H9 (cell line): ENCODE measurements at regions not wholly inside any gene's neighbourhood (a gene's known extent, or its start where the extent isn't known, plus 50 kb on each side); places are given as distances from the start of the nearest gene placed in this dataset.

Source experiments
- DNase-seq: peaks from one replicate; pipeline ENCODE4 v3.0.0-alpha.2; 2017
- H2AFZ ChIP-seq: one replicate; pipeline ENCODE4 v1.6.1; 2013; ENCODE audit warnings: mild to moderate bottlenecking, low read length, control low read depth, moderate library complexity
- H2AK5ac ChIP-seq: 2 replicates; pipeline ENCODE4 v1.6.1; 2013; ENCODE audit warnings: low read length, control low read depth, mixed read lengths; ENCODE audit not compliant: insufficient read length
- H2BK120ac ChIP-seq: one replicate; pipeline ENCODE4 v1.6.1; 2013; ENCODE audit warnings: low read depth, mild to moderate bottlenecking, low read length, control low read depth, inconsistent platforms; ENCODE audit not compliant: poor library complexity, severe bottlenecking
- H2BK12ac ChIP-seq: 2 replicates; pipeline ENCODE4 v1.6.1; 2013; ENCODE audit warnings: low read length, control low read depth, mixed read lengths, low read depth; ENCODE audit not compliant: insufficient read length
- H2BK15ac ChIP-seq: 2 replicates; pipeline ENCODE4 v1.6.1; 2013; ENCODE audit warnings: low read depth, low read length, control low read depth
- H2BK20ac ChIP-seq: one replicate; pipeline ENCODE4 v1.6.1; 2013; ENCODE audit warnings: low read depth, mild to moderate bottlenecking, low read length, control low read depth, inconsistent platforms; ENCODE audit not compliant: poor library complexity, severe bottlenecking
- H2BK5ac ChIP-seq: 2 replicates; pipeline ENCODE4 v1.6.1; 2013; ENCODE audit warnings: low read length, control low read depth, mixed read lengths; ENCODE audit not compliant: insufficient read length
- H3K14ac ChIP-seq: 2 replicates; pipeline ENCODE4 v1.6.1; 2013; ENCODE audit warnings: low read length, control low read depth; ENCODE audit not compliant: insufficient read depth
- H3K18ac ChIP-seq: 2 replicates; pipeline ENCODE4 v1.6.1; 2013; ENCODE audit warnings: low read depth, mild to moderate bottlenecking, mixed read lengths, low read length, control low read depth; ENCODE audit not compliant: insufficient read length
- H3K23ac ChIP-seq: 2 replicates; pipeline ENCODE4 v1.6.1; 2013; ENCODE audit warnings: low read length, control low read depth, mixed read lengths, low read depth; ENCODE audit not compliant: insufficient read length
- H3K23me2 ChIP-seq: 2 replicates; pipeline ENCODE4 v1.6.1; 2013; ENCODE audit warnings: low read depth, mild to moderate bottlenecking, mixed read lengths, low read length, control low read depth; ENCODE audit not compliant: insufficient read length, poor library complexity, severe bottlenecking
- H3K27ac ChIP-seq: 2 replicates; pipeline ENCODE4 v1.5.1; 2013; ENCODE audit warnings: low read length, control low read depth, mixed read lengths, low read depth; ENCODE audit not compliant: insufficient read length
- H3K27me3 ChIP-seq: 2 replicates; pipeline ENCODE4 v1.6.1; 2013; ENCODE audit warnings: low read length, control low read depth, inconsistent platforms; ENCODE audit not compliant: insufficient read depth
- H3K4ac ChIP-seq: 2 replicates; pipeline ENCODE4 v1.6.1; 2013; ENCODE audit warnings: low read depth, mild to moderate bottlenecking, control low read depth, inconsistent platforms, low read length, moderate library complexity
- H3K4me1 ChIP-seq: 2 replicates; pipeline ENCODE4 v1.6.1; 2013; ENCODE audit warnings: low read length, control low read depth, inconsistent platforms; ENCODE audit not compliant: insufficient read depth
- H3K4me2 ChIP-seq: 2 replicates; pipeline ENCODE4 v1.6.1; 2013; ENCODE audit warnings: low read length, control low read depth, mixed read lengths; ENCODE audit not compliant: insufficient read length, insufficient read depth
- H3K56ac ChIP-seq: 2 replicates; pipeline ENCODE4 v1.6.1; 2013; ENCODE audit warnings: low read depth, mild to moderate bottlenecking, mixed read lengths, low read length, control low read depth; ENCODE audit not compliant: insufficient read length
- H3K79me1 ChIP-seq: 2 replicates; pipeline ENCODE4 v1.6.1; 2013; ENCODE audit warnings: low read depth, mild to moderate bottlenecking, moderate library complexity, low read length, control low read depth, inconsistent platforms; ENCODE audit not compliant: insufficient read depth, poor library complexity, severe bottlenecking
- H3K79me2 ChIP-seq: 2 replicates; pipeline ENCODE4 v1.6.1; 2013; ENCODE audit warnings: low read length, control low read depth, inconsistent platforms; ENCODE audit not compliant: insufficient read depth
- H3K9ac ChIP-seq: 2 replicates; pipeline ENCODE4 v1.6.1; 2013; ENCODE audit warnings: low read length, control low read depth, mixed read lengths; ENCODE audit not compliant: insufficient read length; ENCODE audit errors: extremely low read depth
- H3K9me3 ChIP-seq: one replicate; pipeline ENCODE4 v1.6.1; 2013; ENCODE audit warnings: low read depth, low read length, inconsistent platforms; ENCODE audit not compliant: control insufficient read depth
- H3T11ph ChIP-seq: one replicate; pipeline ENCODE4 v1.6.1; 2013; ENCODE audit warnings: mild to moderate bottlenecking, low read length, control low read depth, inconsistent platforms
- H4K20me1 ChIP-seq: one replicate; pipeline ENCODE4 v1.6.1; 2013; ENCODE audit not compliant: control insufficient read depth, insufficient read length, insufficient read depth
- H4K5ac ChIP-seq: 2 replicates; pipeline ENCODE4 v1.6.1; 2013; ENCODE audit warnings: low read depth, mild to moderate bottlenecking, mixed read lengths, low read length, control low read depth; ENCODE audit not compliant: insufficient read length
- H4K8ac ChIP-seq: replicated peaks from 2 replicates; pipeline ENCODE4 v1.6.1; 2013; ENCODE audit warnings: low read length, control low read depth, mixed read lengths, low read depth; ENCODE audit not compliant: insufficient read length
- H4K91ac ChIP-seq: 2 replicates; pipeline ENCODE4 v1.6.1; 2013; ENCODE audit warnings: low read depth, mild to moderate bottlenecking, moderate library complexity, mixed read lengths, low read length, control low read depth; ENCODE audit not compliant: insufficient read length
- H3K27ac Mint-ChIP-seq, 3 experiments: 2 replicates in 2 of 3; 3 replicates in 1 of 3; pipeline ENCODE4 v1.8.0; 2020 to 2021; ENCODE audit warnings: mixed read lengths in 3 of 3, mild to moderate bottlenecking in 1 of 3, moderate library complexity in 1 of 3
- H3K27me3 Mint-ChIP-seq: 2 replicates; pipeline ENCODE4 v1.8.0; 2021; ENCODE audit warnings: low read depth, mild to moderate bottlenecking, moderate library complexity, mixed read lengths
- H3K36me3 Mint-ChIP-seq, 3 experiments: 2 replicates in 2 of 3; 3 replicates in 1 of 3; pipeline ENCODE4 v1.8.0; 2020 to 2021; ENCODE audit warnings: low read depth in 3 of 3, mixed read lengths in 3 of 3; ENCODE audit not compliant: insufficient read depth in 1 of 3
- H3K4me1 Mint-ChIP-seq, 2 experiments: 2 replicates each; pipeline ENCODE4 v1.8.0; 2020; ENCODE audit warnings: mixed read lengths in 2 of 2
- H3K4me3 Mint-ChIP-seq, 2 experiments: 2 replicates in 1 of 2; 3 replicates in 1 of 2; pipeline ENCODE4 v1.8.0; 2020 to 2021; ENCODE audit warnings: mild to moderate bottlenecking in 2 of 2, mixed read lengths in 2 of 2, moderate library complexity in 1 of 2
- H3K9me3 Mint-ChIP-seq, 2 experiments: 2 replicates in 1 of 2; 3 replicates in 1 of 2; pipeline ENCODE4 v1.8.0; 2020; ENCODE audit warnings: mild to moderate bottlenecking in 2 of 2, mixed read lengths in 2 of 2, moderate library complexity in 1 of 2
- WGBS: extraction: QIAGEN DNeasy Blood & Tissue Kit; methylation state at CpG from one replicate; pipeline ENCODE4 v1.1.7; 2013; ENCODE audit warnings: missing lambda C conversion rate, low lambda C conversion rate, mixed read lengths; ENCODE audit not compliant: insufficient read length; ENCODE audit errors: extremely low coverage; 5-methylcytosine and 5-hydroxymethylcytosine counted together
- TF ChIP-seq, protein P1 (sequence below): fragments of 200-600 bp; sonication (generic); conservative IDR thresholded peaks from 3 replicates; pipeline ENCODE4 v1.8.0; 2021; ENCODE audit warnings: antibody characterized with exemption, mild to moderate bottlenecking

DNA sequence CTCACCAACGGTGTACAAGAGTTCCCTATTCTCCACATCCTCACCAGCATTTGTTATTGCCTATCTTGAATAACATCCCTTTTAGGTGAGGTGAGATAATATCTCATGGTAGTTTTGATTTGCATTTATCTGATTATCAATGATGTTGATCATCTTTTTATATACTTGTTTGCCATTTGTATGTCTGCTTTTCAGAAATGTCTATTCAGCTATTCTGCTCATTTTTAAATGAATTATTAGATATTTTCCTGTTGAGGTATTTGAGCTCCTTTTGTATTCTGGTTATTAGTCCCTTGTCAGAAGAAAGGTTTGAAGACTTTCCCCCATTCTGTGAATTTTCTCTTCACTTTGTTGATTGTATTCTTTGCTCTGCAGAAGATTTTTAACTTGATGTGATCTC is 695.5 kb upstream of the DDX18 start:
- Mint-ChIP-seq H3K9me3 (no peaks in the 10 kb centered on the region), H3K36me3 (no peaks in the 10 kb centered on the region), H3K4me3 (no peak overlapping the region; a peak in 1 of 5 replicates), H3K27me3 (no peaks in the 10 kb centered on the region), H3K27ac (no peak overlapping the region), H3K4me1 (no peaks in the 10 kb centered on the region)
- H4K91ac ChIP-seq, result no peak overlapping the region
- no peak overlapping the region for H3K18ac ChIP-seq
- no peak overlapping the region for H2BK20ac ChIP-seq
- no peak overlapping the region for H3K4ac ChIP-seq
- no peak overlapping the region for H2BK15ac ChIP-seq
- no peaks in the 10 kb centered on the region for H3K9me3 ChIP-seq
- H4K20me1 ChIP-seq, result no peaks in the 10 kb centered on the region
- DNase-seq, result no peak
- no CpG with 5 or more reads among the region's 1 CpG for WGBS
- no peaks in the 10 kb centered on the region for H3K79me1 ChIP-seq
- no peak overlapping the region for H2BK12ac ChIP-seq
- no peaks in the 10 kb centered on the region for H3K27me3 ChIP-seq
- no peak overlapping the region for H3K23ac ChIP-seq
- H3K14ac ChIP-seq, result no peak overlapping the region
- H3K27ac ChIP-seq, result no peak overlapping the region
- H2AK5ac ChIP-seq, result no peak overlapping the region
- no peak overlapping the region for H4K8ac ChIP-seq
- H3K4me2 ChIP-seq, result no peak overlapping the region
- no peak overlapping the region for H3K56ac ChIP-seq
- no peak overlapping the region for H2BK5ac ChIP-seq
- no peak overlapping the region for H3K9ac ChIP-seq
- no peaks in the 10 kb centered on the region for H3K79me2 ChIP-seq
- no peak overlapping the region for H2AFZ ChIP-seq
- H4K5ac ChIP-seq, result no peak overlapping the region
- TF ChIP-seq, protein P1, sequence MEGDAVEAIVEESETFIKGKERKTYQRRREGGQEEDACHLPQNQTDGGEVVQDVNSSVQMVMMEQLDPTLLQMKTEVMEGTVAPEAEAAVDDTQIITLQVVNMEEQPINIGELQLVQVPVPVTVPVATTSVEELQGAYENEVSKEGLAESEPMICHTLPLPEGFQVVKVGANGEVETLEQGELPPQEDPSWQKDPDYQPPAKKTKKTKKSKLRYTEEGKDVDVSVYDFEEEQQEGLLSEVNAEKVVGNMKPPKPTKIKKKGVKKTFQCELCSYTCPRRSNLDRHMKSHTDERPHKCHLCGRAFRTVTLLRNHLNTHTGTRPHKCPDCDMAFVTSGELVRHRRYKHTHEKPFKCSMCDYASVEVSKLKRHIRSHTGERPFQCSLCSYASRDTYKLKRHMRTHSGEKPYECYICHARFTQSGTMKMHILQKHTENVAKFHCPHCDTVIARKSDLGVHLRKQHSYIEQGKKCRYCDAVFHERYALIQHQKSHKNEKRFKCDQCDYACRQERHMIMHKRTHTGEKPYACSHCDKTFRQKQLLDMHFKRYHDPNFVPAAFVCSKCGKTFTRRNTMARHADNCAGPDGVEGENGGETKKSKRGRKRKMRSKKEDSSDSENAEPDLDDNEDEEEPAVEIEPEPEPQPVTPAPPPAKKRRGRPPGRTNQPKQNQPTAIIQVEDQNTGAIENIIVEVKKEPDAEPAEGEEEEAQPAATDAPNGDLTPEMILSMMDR, result no peak
- no peaks in the 10 kb centered on the region for H3K4me1 ChIP-seq
- no peaks in the 10 kb centered on the region for H3K23me2 ChIP-seq
- no peak overlapping the region for H3T11ph ChIP-seq
- no peak overlapping the region for H2BK120ac ChIP-seq
